Activated CD4-positive, alpha-beta T cell treated with anti-CD3 and anti-CD28 coated beads, Interleukin-2, Interleukin-4, amounts not matched to agents 100 ng/mL and 50 ng/mL, durations not matched to agents 16 hours and 8 hours (primary cell): ENCODE measurements at regions not wholly inside any gene's neighbourhood (a gene's known extent, or its start where the extent isn't known, plus 50 kb on each side); places are given as distances from the start of the nearest gene placed in this dataset.

ENCODE experiments used
- DNase-seq: peaks from one replicate; pipeline ENCODE4 v3.0.0-alpha.2; 2020; ENCODE audit warnings: low spot score

DNA sequence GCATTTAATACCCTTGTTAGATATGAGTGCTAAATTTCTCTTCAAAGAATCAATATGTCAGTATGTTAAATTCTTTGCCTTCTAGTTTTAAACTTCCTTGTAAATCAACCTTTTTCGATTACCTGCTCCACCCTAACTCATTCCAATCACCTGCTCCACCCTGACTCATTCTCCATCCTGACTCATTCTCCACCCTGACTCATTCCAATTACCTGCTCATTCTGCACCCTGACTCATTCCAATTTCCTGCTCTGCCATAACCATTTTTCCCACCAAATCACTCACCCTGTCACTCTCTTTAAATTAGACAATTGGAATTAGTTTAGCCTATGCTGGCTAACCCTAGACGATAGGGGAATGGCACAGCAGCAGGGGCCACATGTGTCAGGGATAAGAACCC is 519.5 kb upstream of the LRRC4C start:
- DNase-seq = no peak

DNA sequence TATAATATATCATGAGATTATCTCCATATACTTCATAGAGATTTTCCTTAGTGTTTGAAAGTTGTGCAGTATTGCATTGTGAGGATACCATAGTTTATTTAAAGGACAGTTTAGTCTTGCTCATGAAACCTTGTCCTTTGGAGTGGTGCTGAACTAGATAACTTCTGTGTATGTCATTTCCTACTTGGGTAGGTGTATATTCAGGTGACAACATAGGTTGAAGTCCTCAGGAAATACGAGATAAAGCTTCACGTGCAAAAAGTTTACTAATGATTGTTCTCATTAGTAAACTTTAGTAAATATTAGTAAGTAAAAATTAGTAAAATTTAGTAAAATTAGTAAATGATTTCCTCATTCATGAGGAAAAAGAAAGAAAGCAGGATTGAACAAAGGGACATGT is 521.3 kb upstream of the LRRC4C start:
- no peak for DNase-seq

DNA sequence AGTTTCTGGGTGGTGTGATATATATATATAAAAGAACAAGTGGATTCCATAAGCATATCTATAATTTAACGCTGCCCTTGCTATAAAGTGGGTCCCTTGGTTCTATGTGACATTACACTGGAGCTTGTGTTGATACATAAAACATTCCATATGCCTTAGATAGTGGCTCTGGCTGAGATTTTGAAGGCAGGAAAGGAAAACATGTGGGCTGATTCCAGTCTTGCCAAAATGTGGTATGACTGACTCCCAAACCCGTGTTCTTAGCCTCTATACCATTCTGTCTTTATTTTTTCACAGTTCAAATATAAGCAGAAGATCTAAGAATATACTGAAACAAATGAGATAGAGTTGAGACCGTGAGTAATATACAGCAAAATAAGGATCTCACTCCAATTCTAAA is 522.8 kb upstream of the LRRC4C start:
- no peak for DNase-seq

DNA sequence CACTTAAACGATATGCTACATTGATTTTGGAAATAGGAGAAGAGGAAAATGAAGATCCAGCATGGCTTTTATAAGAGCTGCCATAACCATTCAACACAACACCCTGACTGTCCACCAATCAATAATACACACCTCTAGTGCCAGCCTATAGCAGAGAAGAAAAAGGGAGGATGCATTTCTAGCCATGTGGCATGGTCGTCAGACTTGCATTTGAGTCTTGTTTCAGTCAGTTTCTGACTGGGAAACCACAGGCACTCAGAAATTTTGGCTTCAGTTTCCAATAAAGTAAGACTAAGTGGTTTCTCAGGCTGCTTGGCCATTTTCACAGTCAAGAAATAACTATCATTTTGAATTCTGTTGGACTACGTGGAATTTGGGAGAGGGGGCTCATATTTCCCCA is 523.5 kb upstream of the LRRC4C start:
- no peak for DNase-seq

DNA sequence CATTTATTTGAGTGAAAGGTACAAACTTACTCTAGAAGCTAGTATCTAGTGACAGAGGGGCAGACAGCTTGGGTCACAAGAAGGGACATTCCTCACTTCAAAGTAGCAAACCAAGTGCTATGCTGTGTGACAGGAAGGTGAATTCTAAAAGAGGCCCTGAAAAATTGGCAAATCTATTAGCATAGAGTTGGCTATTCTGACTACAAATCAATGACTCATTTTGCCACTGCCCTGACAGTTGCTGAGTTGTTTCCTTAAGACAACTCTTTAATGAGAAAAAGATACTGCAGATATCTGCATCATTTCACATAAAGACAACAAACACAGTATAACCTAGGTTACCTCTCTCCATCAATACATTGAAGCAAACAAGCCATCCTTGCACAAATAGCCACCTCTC is 524.0 kb upstream of the LRRC4C start:
- DNase-seq = no peak

DNA sequence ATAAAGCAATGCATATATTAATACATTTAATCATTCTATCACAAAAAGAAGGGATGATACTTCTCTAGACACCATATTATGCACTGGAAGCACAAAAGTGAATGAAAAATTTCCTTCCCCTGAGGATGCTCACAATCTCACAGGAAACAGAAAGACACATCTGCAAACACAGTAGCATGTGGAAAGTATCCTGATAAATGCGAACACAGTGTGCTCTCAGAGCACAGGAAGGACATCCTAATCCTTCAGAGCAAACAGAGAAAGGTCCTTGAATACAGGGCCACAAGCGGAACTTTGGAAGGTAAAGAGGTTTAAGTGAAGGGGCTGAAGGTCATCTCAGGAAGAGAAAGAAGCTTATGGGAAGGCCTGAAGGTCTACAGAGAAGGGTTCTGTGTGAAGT is 524.6 kb upstream of the LRRC4C start:
- no peak for DNase-seq

DNA sequence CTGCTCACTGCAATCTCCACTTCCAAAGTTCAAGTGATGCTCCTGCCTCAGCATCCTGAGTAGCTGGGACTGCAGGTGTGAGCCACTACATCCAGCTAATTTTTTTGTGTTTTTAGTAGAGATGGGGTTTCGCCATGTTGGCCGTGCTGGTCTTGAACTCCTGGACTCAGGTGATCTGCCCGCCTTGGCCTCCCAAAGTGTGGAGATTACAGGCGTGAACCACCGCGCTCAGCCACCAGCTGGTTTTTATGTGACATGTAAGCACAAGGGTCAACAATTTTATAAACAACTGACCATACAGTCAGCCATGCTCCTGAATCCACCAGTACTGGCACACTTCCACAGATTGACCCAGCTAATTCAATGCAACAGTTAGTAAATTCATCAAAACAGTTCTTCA is 526.3 kb upstream of the LRRC4C start:
- no peak for DNase-seq

DNA sequence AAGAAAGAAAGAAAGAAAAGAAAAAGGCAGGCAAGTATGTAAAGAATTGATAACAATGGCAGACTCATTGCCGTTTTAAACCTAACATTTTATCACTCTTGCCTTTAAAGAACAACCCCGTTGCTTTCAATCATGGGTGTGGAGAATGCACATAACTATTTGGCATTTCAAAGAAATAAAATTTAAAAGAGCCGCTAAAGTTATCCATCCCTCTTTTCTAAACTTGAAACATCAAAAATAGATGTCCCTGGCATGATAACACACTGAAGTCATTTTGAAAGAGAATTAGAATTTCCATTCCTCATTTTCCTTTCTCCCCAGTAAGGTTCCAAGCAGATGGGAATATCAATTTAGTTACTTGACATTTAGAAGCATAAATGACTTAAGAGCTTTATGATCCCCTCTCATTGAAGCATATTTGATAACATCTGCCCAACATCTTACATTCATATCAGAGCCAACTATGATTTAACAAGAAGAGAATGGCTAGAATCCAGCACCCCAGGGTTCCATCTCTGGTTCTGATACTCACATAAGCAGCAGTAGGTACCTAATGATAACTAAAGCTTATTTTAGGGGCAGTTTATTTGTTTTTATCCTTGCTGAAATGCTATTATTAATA is 529.6 kb upstream of the LRRC4C start:
- DNase-seq = no peak

DNA sequence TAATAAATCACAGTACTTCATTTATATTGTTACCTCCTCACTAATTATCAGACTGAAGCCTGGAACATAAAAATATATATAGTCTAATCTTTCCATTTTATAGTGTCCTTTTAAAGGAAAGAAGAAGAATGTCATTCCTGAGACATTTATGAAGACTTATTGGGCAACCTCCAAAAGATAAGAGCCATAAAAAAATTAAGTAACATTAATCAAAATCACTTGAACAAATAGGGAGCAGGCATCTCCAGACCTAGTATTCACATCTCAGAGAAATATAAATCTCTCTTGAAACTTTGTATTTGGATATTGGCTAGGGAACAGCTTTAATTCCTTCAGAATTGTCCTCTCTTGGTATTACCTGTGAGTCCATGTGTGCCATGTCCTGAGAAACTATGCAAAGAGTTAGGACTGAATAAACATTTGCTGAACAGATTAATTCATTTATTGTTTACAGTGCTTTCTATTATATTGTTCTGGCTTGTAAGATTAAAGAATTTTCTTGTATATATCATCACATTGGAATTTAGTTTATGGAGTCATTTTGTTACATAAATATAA is 530.5 kb upstream of the LRRC4C start:
- no peak for DNase-seq

DNA sequence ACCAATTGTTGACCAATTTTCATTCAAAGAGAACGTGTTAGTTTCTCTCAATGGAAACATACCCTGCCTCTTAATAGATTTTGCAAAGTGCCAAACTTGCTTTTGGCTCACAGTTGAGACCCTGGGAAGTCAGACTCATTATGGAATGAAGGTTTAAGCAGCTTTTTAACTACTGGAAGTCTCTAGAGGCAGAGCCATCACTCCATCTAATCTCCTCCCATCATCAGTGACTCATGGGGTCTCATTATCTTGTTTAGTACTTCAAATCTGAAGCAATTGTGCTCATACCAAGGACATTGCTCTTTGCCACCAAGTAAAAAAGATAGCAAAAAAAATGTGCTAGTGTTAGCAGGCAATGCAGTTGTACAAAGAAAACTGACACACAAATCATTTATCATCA is 537.1 kb upstream of the LRRC4C start:
- DNase-seq = no peak

DNA sequence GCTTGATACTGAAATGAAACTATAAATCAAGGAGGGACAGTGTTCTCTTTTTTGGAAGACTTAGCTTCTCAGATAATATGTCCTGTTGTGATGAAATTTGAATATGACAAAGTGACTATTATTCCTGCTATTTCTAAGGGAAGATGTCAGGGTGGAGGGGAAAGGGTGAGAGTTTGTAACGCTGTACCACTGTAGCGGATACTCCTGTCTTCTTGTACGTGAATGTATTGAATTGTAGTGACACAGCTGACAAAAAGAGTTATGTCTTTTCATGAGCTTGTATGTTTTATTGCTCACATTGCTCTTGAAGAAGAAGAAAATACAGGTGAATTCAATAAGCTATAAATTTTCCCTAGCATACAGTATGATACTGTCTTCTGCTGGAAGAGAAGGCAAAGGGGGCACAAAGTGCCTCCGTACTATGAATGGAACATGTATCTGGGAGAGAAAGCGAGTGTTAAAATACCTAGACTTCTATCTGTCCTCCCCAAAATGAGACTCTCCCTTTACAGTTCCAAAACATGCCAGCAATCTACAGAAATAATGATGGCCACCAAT is 538.5 kb upstream of the LRRC4C start:
- no peak for DNase-seq

DNA sequence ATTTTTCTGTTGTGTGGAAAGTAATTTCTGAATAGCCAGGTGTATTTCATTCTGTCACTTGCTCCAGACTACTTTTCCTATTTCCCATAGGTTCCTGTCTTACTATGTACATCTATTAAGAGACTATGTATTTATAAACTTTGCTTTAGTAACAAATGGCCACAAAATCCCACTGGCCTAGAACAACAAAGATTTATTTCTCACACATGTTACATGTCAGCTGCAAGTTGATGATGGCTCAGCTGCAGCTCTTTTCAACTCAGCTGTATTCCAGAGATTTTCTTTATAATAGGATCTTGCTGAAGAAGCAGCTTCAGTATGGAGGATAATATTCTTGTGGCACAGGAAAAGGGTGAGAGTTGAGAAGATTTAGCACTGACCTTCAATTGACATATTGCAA is 539.6 kb upstream of the LRRC4C start:
- no peak for DNase-seq

DNA sequence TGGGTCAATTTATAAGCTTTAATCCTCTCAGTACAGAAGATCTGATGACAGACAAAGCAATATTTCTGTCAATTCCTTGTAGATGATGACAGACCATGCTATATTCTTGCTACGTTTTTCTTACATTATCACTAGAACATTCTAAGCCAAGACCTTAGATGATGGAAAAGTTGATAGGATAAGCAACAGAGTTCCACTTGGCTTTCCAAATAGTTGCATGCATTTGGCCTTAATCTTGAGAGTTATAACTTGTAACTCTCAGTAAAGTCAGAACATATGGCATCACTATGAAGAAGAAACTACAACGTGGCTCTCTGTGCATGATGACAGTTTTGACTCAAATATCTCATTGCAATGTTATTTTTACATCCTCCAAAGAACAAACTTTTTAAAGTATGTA is 544.3 kb upstream of the LRRC4C start:
- no peak for DNase-seq

DNA sequence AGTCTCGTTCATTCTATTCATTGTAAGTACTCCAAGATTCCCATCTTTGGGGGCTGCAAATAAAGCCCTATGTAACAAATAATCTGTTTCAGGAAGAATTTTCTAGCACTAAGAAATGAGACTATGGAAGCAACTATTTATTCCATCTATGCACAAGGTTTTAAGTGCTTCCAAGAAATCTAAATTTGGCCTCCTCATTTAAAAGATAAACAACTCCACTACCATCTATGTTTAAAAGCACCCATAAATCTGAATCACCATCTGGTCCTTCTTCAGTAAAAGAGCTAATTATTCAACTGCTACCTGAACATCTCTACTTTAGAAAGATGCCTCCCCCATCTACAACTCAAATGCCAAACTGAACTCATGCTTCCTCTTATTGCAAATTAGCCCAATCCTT is 547.3 kb upstream of the LRRC4C start:
- DNase-seq = no peak

DNA sequence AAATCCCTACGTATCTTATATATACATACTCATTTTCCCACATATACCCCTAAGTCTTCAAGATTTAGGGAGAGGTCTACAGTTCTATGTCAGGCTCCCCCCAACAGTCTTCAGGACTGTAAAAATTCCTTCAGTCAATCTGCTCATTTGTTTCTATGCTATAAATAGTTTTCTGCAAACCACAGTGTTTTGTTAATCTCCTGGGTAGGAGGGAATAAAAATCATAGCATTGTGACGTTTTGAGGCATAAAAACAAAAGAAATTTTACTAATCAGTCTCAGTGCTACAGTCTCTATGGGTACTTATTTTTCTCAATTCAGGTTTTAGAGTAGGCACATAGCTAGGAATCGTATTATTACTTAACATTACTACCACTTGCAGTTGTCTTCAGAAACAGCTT is 552.8 kb upstream of the LRRC4C start:
- DNase-seq = no peak

DNA sequence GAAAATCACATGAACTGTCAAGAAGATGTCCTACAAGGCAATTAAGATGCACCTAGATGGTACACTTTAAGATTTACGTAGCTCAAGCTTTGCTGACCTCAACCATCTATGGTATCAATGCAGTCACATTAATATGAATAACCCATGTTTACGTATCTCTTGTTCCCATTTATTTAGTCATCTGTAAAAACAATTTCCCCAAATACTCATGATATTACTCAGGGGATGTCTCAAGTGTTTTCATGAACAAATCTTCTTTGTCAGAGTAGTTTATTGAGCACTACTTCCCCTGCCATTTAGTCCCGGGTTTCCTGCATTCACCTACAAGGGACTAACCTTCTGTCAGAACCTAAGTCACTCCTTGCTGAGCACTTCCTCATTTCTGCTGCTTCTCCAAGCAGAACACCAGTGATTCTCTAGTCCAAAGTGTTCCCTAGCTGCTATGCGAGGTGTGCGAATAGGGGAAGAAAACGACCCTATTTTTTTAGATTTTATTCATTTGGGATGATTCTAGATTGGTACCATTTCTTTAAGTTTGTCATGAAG is 554.3 kb upstream of the LRRC4C start:
- no peak for DNase-seq

DNA sequence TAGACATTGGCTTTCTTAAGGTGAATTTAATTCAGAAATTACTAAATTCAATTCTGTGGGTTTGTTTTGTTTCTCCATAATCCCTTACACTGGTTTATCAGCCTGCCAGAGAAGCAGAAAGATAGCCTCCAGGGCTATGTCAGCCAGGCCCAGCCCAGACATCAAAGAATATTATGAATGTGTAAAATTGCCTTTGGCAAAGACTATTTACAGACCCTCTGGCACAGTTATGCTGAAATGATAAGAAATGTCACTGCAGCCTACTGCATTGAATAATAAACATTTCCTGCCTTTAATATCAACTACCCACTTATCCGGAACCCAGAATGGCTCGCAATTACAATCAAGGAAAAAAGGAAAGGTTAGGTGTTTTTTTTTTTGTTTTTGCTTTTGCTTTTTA is 562.5 kb upstream of the LRRC4C start:
- no peak for DNase-seq

DNA sequence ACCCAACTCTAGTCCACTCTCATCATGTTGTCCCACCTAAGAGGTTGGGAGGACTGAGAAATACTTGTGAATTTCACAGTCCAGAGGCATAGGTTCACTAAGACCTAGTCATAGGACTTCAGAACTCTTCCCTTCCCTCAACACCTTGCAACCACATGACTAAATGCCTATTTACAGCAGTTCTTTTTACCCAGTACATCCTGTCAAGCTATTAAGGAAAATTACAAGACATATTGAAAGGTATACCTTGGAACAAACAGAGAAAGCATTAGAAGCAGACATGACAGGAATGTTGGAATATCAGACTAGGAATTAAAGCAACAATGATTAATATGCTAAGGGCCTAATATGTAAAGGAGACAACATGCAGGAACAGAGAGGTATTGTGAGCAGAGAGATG is 563.8 kb upstream of the LRRC4C start:
- DNase-seq = no peak

DNA sequence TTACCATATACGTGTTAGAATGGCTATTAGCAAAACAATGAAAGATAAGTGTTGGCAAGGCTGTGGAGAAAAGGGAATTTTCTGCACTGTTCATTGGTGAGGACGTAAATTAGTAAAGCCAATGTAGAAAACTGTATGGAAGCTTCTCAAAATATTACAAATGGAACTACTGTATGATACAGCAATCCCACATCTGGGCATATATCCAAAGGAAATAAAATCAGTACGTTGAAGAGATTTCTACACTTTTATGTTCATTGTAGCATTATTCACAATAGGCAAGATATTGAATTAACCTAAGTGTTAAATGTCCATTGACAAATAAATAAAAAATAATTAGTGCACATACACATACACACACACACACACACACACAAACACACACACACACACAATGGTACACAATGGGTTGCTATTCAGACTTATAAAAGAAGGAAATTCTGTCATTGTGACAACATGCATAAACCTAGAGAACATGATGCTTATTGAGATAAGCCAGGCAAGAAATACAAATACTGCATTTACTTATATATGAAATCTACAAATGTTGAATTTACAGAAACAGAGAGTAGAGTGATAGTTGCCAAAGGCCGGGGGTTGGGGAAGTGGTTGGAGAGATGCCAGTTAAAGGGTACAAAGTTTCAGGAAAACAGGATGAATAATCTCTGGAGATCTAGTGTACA is 565.8 kb upstream of the LRRC4C start:
- DNase-seq = no peak

DNA sequence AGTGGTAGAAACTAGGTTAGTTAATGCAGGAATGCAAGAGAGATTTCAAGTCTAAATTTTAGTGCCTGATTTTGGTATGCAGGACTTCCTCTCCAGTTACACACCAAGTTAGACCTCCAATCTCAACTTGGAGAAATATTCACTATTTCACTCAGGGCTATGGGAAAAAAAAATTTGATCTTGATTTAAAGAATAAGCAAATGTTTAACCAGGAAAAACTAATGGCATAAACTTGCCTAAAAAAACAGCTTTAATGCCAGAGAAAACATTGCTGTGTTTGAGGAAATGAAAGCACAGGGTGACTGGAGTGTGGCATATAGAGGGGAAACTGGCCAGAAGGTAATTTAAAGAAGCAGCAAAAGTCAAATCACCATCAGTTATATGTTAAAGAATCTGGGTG is 575.4 kb upstream of the LRRC4C start:
- DNase-seq = no peak

DNA sequence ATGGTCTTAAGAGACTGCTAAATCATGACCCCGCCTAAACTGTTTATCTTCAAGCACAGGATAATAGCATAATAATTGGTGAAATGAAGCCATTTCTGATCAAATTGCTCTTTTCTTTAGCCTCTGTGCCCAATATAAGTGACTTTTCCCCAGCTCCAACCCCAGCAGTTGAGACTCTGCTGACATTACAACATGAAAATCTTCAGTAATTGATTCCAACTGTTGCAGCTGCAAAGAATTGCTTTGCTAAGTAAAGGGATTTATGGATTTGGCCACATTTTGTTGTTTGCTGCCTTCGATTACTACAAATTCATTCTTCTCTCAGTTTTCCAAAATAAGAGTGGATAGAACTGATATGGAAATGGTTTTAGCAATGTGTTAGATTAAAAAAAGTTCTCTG is 576.7 kb upstream of the LRRC4C start:
- DNase-seq = no peak

DNA sequence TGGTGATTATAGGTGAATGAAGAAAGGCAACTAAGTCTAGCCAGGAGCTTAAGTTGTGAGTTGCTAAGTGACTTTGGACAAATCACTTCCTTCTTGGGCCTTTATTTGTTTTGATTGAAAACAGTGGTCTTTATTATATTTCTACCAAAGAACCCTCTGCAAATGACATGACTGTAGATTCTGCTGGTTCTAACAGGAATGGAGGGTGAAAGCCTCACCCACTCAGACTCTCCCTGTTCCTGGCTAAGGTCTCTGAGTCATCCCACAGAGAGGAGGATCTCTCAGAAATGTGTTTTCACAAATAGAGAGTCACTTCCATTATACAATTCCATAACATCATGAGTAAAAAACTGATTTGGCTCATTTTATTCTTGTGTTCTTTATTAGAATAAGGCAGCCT is 583.9 kb upstream of the LRRC4C start:
- DNase-seq = no peak
